GM21381 (cell line): ENCODE measurements at regions not wholly inside any gene's neighbourhood (a gene's known extent, or its start where the extent isn't known, plus 50 kb on each side); places are given as distances from the start of the nearest gene placed in this dataset.
A peak's percentile ranks its signal among the peaks of the same experiment; 100 is the strongest.

ENCODE experiments used
- ATAC-seq: cut with Tn5 transposase; IDR thresholded peaks from one replicate; pipeline ENCODE4 v1.9.1; 2021; ENCODE audit warnings: mild to moderate bottlenecking, moderate library complexity; ENCODE audit not compliant: unreplicated experiment

- ATAC-seq: no peak
These were observed 73.2 kb upstream of the VRK1 start for GRCh38 chr14:96723946-96724345.

DNA sequence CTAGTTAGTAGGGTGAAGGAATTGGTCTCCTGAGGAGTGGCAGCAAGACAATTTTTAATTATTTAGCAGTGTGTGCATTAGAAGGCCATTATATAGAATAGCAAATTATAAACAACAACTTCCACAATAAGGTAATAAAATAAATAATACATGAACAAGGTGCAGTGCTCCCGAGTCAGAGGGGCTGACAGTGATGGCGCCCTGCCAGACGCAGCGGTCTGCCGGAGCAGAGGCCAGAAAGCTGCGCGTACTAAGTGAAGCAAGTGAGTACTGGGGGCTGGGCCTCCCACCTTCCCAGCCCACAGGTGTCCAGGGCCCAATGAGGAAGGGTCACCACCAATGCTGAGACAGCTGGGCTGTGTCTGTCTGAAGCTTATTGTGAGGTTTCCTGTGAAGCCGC is 72.0 kb upstream of the VRK1 start:
- no peak for ATAC-seq

GRCh38 chr14:96727073-96727472 is 70.1 kb upstream of the VRK1 start:
- ATAC-seq: no peak

- no peak for ATAC-seq
These were observed 69.7 kb upstream of the VRK1 start for GRCh38 chr14:96727491-96727890.

DNA sequence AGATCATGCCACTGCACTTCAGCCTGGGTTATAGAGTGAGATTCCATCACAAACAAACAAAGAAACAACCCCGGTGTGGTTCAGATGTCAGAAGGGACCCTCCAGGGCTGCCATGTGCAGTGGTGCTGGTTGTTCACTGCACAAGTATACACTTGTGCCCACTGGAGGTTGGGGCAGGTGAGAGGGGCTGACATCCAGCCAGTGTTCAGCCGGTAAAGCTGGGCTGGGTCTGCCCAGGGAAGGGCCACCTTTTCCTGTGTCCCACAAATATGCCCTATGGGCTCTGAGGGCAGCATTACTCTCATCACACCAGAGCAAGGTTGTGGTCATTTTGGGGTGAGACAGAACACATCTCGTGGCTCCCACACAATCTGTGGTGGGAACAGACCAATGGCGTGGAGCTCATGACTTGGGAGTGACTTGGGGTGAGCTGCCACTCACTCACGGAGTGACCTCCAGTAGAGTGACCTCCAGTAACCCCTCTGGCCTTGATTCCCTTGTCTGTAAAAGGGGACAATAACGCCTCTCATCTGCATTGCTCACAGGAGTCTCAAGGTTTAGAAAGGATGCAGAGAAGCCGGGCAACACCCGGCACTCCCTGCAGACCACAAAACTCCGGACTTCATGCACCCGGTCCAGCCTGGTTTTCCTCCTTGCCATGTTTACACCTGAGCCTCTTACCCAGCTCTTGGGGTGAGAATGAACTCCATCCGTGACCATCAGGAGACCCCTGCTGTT is 69.0 kb upstream of the VRK1 start:
- ATAC-seq: no peak

GRCh38 chr14:96729889-96730288 is 67.3 kb upstream of the VRK1 start:
- no peak for ATAC-seq

GRCh38 chr14:96730386-96730785 is 66.8 kb upstream of the VRK1 start:
- ATAC-seq: no peak

DNA sequence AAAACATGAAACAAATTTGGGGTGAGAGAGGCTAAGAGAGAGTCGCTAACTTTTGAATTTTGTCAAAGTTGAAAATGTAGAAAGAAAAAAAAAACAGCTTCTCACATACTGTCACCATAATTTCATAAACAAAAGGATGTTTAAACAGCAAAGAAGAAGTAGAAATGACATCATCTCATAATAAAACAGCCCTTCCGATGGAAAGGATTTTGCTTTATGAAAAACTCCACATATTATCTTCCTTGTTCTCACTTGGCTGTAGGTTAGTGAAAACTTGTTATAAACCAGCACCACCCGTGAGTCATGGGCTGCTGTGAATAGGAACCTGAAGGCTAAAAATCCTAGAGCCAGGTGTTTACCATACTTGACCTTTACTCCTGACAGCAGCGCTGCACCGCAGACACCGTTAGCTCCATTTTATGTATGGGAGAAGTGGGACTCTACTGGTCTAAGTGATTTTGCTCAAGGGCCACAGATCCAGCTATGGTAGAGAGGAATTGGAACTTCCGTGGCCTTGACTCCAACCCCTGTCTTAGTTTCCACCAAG is 63.0 kb upstream of the VRK1 start:
- no peak for ATAC-seq

GRCh38 chr14:96735526-96735925 is 61.7 kb upstream of the VRK1 start:
- no peak for ATAC-seq

DNA sequence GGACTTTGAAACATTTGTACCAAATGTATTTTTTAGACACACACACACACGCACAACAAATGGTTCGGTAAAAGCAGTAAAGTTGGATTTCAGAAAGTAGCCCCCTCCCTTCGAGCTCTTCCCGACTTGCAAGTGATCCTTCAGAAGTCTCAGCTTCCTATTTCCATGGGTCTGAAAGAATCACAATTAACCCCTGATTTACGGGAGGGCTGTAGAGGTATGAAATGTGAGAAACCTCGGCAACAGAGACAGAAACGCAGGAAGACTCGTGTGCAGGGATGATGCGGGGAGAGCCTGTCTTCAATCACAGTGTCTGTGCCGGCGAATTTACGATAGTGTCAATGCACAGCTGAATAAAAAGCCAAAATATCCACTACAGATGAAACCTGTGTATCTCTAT is 60.7 kb upstream of the VRK1 start:
- no peak for ATAC-seq

GRCh38 chr14:96737881-96738280 is 59.3 kb upstream of the VRK1 start:
- no peak for ATAC-seq

- ATAC-seq: no peak
These were observed 57.8 kb upstream of the VRK1 start for GRCh38 chr14:96739200-96739910.

GRCh38 chr14:96741151-96741977 is 55.8 kb upstream of the VRK1 start:
- peak; percentile 77 for ATAC-seq

DNA sequence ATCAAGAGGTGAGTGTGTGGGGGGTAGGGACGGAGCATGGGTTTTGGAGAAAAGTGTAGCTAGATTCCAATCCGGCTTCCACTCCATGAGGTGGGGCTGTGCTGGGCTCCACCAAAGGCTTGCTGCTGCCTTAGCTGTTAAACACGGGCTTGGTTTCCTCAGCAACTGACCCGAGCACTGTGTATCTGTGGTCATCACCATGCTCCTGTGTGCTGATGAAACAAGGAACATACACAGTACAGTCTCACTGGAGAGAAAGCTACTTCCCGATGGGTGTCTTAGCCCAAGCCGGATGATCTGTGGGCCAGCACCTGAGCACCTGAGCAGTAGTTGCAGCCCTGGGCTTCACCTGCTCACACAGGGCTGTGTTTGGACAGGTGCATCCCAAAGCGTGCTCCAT is 52.9 kb upstream of the VRK1 start:
- ATAC-seq: no peak

DNA sequence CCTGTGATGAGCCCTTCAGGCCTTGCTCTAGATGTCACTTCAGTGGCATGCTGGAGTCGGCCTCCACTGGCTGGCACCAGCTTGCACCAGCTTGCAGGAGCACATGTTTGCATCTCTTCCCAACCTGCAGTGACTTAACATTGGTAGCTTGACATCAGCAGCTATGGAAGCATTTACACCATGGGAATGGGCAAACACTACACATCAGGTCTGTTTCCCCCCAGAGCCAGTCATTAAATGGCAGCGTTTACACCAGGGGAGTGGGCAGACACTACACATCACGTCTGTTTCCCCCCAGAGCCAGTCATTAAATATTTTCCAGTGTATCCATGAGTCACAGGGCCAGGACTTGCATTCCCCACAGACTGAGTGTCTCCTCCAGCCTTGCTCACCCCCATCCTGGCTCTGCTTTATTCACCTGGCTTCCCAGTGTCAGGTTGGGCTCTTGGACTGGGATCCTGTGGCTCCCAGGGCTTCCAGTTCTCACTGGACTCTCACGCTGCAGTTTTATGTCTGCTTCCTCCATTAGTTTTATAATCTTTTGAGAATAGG is 51.6 kb upstream of the VRK1 start:
- no peak for ATAC-seq

DNA sequence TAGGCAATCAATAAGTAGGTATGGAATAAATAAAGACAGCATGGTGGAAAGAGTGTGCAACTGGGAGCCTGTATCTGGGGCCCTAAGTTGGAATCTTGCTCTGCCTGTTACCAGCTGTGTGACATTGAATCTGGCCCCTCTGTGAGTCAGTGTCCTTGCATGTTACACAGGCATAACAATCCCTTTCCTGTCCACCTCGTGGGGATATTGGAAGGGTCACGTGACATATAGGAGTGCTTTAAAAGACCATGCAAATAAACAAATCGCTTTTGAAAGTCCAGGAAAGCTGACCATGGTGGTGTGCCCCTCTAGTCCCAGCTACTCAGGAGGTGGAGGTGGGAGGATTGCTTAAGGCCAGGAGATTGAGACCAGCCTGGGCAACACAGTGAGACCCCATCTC is 51.1 kb upstream of the VRK1 start:
- ATAC-seq: no peak

DNA sequence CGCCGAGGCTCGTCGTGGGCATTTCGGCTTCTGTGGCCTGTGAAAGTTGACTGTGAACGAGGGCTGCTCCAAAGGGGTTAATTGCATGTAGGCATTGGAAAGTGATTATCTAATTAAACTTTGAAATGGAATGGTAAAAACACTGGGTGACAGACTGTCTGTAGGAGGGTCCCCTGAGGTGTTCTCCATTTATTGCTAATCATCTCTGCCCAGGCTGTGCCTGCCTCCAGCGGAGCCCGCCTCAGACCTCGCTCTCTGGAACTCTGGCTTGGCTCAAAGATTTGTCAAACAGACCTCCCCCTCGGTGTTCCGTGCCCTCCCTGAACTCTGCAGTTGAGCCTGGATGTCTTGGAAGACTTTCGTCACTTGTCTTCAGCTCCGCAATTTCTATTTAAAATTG is 50.2 kb upstream of the VRK1 start:
- no peak for ATAC-seq
